HCT116 (cell line): ENCODE measurements at regions not wholly inside any gene's neighbourhood (a gene's known extent, or its start where the extent isn't known, plus 50 kb on each side); places are given as distances from the start of the nearest gene placed in this dataset.

Experiments used
- CEBPB ChIP-seq: IDR thresholded peaks from 2 replicates; pipeline ENCODE4 v1.6.1; 2012; ENCODE audit warnings: low read depth
- EZH2 ChIP-seq: fragments of 200-600 bp; sonication (generic); IDR thresholded peaks from 2 replicates; pipeline ENCODE4 v1.6.1; 2017; ENCODE audit warnings: antibody characterized with exemption, mixed run types
- JUND ChIP-seq: IDR thresholded peaks from 2 replicates; pipeline ENCODE4 v1.6.1; 2012
- POLR2A ChIP-seq: IDR thresholded peaks from 2 replicates; pipeline ENCODE4 v1.7.0; 2011; ENCODE audit warnings: borderline replicate concordance; ENCODE audit not compliant: insufficient read depth, insufficient read length; ENCODE audit errors: extremely low read depth
- POLR2AphosphoS5 ChIP-seq: IDR thresholded peaks from 2 replicates; pipeline ENCODE4 v1.6.1; 2011; ENCODE audit warnings: mild to moderate bottlenecking, low read depth, low read length, moderate library complexity
- RAD21 ChIP-seq: IDR thresholded peaks from 2 replicates; pipeline ENCODE4 v1.6.1; 2012; ENCODE audit warnings: low read depth, mild to moderate bottlenecking
- SIN3A ChIP-seq: IDR thresholded peaks from 2 replicates; pipeline ENCODE4 v1.6.1; 2012; ENCODE audit warnings: low read depth
- YY1 ChIP-seq: IDR thresholded peaks from 2 replicates; pipeline ENCODE4 v1.6.1; 2011; ENCODE audit warnings: low read length, low read depth, moderate library complexity, mild to moderate bottlenecking; ENCODE audit not compliant: insufficient replicate concordance; ENCODE audit errors: extremely low read depth
- ZNF274 ChIP-seq: fragments of 200-500 bp; sonication (Bioruptor generic); IDR thresholded peaks from 2 replicates; pipeline ENCODE4 v1.6.1; 2014; ENCODE audit warnings: mild to moderate bottlenecking, low read depth, low read length, inconsistent platforms
- TF ChIP-seq, protein P1 (sequence below), 3 experiments: fragments of 200-600 bp in 1 of 3; sonication (generic) in 1 of 3; IDR thresholded peaks in 2 of 3; conservative IDR thresholded peaks in 1 of 3; 2 replicates each; pipeline ENCODE4 v1.5.1; 2012 to 2017; ENCODE audit warnings: low read depth in 2 of 3, low read length in 2 of 3, antibody characterized with exemption in 1 of 3, borderline replicate concordance in 1 of 3, control low read depth in 1 of 3, mild to moderate bottlenecking in 1 of 3, mixed read lengths in 1 of 3, mixed run types in 1 of 3, moderate library complexity in 1 of 3; ENCODE audit not compliant: insufficient read depth in 1 of 3
- TF ChIP-seq, protein P2 (sequence below): IDR thresholded peaks from 2 replicates; pipeline ENCODE4 v1.6.1; 2012; ENCODE audit warnings: low read depth
- TF ChIP-seq, protein P3 (sequence below): IDR thresholded peaks from 2 replicates; pipeline ENCODE4 v1.6.1; 2012
- TF ChIP-seq, protein P4 (sequence below): IDR thresholded peaks from 2 replicates; pipeline ENCODE4 v1.6.1; 2012

DNA sequence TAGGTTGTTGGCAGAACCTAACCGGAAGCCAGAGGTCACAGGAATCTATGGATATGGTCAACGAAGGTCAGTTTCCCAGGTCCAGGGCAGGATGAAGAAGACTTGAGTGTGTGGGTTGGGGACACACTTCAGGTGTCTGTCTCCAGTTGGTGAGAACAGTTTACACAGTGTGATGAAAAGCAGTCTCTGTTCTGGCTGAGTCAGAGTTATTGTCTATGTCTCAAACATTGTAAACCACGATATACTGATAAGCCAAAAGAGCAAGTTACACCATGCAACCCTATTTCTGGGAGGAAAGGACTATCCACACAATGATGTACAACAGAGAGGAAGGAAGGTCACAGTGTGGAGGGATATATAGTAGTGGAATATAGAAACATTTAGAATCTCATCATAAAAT, 187.1 kb upstream of the C1QTNF7 start:
- TF ChIP-seq, protein P1, sequence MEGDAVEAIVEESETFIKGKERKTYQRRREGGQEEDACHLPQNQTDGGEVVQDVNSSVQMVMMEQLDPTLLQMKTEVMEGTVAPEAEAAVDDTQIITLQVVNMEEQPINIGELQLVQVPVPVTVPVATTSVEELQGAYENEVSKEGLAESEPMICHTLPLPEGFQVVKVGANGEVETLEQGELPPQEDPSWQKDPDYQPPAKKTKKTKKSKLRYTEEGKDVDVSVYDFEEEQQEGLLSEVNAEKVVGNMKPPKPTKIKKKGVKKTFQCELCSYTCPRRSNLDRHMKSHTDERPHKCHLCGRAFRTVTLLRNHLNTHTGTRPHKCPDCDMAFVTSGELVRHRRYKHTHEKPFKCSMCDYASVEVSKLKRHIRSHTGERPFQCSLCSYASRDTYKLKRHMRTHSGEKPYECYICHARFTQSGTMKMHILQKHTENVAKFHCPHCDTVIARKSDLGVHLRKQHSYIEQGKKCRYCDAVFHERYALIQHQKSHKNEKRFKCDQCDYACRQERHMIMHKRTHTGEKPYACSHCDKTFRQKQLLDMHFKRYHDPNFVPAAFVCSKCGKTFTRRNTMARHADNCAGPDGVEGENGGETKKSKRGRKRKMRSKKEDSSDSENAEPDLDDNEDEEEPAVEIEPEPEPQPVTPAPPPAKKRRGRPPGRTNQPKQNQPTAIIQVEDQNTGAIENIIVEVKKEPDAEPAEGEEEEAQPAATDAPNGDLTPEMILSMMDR (IDR thresholded peaks at IDR 0.05 in 2 of 3, conservative IDR thresholded peaks at IDR 0.05 in 1 of 3; ENCODE audit: borderline replicate concordance in 1 of 3, insufficient read depth in 1 of 3, low read depth in 2 of 3, low read length in 2 of 3): no peak
- TF ChIP-seq, protein P2, sequence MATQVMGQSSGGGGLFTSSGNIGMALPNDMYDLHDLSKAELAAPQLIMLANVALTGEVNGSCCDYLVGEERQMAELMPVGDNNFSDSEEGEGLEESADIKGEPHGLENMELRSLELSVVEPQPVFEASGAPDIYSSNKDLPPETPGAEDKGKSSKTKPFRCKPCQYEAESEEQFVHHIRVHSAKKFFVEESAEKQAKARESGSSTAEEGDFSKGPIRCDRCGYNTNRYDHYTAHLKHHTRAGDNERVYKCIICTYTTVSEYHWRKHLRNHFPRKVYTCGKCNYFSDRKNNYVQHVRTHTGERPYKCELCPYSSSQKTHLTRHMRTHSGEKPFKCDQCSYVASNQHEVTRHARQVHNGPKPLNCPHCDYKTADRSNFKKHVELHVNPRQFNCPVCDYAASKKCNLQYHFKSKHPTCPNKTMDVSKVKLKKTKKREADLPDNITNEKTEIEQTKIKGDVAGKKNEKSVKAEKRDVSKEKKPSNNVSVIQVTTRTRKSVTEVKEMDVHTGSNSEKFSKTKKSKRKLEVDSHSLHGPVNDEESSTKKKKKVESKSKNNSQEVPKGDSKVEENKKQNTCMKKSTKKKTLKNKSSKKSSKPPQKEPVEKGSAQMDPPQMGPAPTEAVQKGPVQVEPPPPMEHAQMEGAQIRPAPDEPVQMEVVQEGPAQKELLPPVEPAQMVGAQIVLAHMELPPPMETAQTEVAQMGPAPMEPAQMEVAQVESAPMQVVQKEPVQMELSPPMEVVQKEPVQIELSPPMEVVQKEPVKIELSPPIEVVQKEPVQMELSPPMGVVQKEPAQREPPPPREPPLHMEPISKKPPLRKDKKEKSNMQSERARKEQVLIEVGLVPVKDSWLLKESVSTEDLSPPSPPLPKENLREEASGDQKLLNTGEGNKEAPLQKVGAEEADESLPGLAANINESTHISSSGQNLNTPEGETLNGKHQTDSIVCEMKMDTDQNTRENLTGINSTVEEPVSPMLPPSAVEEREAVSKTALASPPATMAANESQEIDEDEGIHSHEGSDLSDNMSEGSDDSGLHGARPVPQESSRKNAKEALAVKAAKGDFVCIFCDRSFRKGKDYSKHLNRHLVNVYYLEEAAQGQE: no peak
- TF ChIP-seq, protein P3, sequence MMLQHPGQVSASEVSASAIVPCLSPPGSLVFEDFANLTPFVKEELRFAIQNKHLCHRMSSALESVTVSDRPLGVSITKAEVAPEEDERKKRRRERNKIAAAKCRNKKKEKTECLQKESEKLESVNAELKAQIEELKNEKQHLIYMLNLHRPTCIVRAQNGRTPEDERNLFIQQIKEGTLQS: no peak
- TF ChIP-seq POLR2AphosphoS5: no peak
- TF ChIP-seq CEBPB: no peak
- TF ChIP-seq POLR2A: no peak
- TF ChIP-seq, protein P4, sequence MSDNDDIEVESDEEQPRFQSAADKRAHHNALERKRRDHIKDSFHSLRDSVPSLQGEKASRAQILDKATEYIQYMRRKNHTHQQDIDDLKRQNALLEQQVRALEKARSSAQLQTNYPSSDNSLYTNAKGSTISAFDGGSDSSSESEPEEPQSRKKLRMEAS: no peak
- TF ChIP-seq SIN3A: no peak
- TF ChIP-seq YY1: no peak
- TF ChIP-seq EZH2: no peak
- TF ChIP-seq JUND: no peak
- TF ChIP-seq RAD21: no peak
- no peak for TF ChIP-seq ZNF274
